Occipital lobe (tissue), 1 donor: ENCODE measurements at regions not wholly inside any gene's neighbourhood (a gene's known extent, or its start where the extent isn't known, plus 50 kb on each side); places are given as distances from the start of the nearest gene placed in this dataset.

Experiments
- DNase-seq: peaks from one replicate; lab custom pipeline; 2025; lab: John Stamatoyannopoulos, UW

DNA sequence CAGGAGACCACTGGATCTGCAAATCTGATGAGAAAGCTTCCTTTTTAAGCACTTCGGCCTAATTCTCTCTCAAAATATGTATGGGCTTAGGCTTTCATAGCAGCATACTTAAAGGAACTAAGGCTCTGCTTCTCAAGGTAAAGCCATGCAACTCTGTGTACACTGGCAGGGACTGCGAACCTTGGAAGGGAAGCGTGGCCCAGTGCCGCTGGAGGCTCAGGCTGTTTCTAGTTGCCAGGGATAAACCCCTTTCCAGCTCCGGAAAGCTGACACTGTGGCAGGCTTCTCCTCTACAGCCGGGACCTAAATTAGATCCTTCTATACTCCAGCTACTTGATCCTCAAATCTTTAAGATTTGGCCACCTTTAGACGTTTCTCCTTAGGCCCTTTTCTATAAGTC lies 1091.3 kb upstream of the TENM3 start:
- DNase-seq: no peak

DNA sequence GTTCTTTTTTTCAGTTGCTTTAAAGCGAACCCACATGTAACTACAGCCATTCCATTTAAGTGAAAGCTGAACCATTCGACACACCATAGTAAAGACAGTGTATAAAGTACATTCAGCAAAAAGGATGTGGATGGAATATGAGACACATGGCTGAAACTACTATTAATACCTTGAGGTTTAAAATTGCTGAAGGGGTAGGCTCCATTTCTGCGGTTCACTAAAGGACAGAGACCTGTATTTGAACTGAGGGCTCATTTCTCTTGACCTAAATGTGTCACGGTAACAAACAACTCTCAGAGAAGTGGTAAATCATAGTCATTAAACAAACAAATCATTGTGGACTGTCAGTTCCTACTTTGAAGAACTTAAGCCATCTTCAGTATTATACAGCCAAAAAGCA lies 1085.6 kb upstream of the TENM3 start:
- DNase-seq: no peak

DNA sequence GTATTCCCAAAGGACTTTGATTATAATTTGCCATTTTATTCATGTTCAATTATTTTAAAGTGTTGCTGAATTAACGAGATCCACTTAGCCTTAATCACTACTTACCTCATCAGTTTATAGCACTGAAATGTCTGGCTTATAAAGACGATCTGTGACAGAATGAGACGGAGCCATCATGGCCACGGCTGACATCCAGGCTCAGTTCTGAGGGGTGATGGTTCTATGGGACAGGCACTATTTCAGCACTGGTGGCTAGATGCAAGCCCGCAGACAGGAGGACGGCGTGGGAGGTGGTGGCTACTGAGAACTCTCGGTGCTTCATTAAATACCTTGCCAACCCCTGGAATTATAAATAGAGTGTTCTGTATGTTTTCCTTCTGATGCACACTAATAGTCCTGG lies 1084.2 kb upstream of the TENM3 start:
- DNase-seq: no peak

DNA sequence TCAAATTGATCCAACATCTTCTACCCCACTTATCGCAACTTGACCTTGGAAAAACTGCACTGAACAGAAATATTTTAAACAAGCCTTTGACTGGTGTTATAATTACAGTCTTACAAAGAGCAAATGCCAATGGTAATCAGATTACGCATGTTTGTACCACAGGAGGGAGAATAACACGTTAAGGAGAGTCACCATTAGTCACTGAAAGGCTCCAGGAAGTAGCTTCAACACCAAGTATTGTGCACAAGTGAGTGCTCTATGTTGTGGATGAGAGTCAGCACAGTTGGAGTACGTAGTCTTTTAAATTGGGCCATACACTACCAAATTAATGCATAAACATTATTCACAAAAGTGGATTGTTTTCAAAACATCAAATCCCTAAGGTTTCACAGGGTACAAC lies 1081.5 kb upstream of the TENM3 start:
- no peak for DNase-seq

GRCh38 chr4:181162266-181162665 lies 1080.9 kb upstream of the TENM3 start:
- no peak for DNase-seq

DNA sequence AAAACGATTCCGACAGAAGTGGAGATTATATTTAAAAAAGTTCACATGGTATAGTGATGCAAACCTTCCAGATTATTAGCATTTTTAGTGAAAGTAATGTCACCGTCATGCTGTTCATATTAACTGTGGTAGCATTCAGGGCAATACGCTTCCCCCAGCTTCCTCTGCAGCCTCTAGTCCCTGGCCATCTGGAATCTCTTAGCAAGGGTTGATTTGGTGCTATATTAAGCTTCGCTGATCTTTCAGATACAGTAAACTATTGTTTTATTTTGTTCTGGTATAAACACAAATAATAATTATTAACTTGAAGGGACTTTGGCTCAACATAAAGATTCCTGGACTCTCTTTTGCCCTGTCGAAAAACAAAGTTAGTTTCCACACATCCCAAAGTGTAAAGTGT lies 1080.5 kb upstream of the TENM3 start:
- no peak for DNase-seq

GRCh38 chr4:181166742-181167399 lies 1076.3 kb upstream of the TENM3 start:
- DNase-seq: no peak

DNA sequence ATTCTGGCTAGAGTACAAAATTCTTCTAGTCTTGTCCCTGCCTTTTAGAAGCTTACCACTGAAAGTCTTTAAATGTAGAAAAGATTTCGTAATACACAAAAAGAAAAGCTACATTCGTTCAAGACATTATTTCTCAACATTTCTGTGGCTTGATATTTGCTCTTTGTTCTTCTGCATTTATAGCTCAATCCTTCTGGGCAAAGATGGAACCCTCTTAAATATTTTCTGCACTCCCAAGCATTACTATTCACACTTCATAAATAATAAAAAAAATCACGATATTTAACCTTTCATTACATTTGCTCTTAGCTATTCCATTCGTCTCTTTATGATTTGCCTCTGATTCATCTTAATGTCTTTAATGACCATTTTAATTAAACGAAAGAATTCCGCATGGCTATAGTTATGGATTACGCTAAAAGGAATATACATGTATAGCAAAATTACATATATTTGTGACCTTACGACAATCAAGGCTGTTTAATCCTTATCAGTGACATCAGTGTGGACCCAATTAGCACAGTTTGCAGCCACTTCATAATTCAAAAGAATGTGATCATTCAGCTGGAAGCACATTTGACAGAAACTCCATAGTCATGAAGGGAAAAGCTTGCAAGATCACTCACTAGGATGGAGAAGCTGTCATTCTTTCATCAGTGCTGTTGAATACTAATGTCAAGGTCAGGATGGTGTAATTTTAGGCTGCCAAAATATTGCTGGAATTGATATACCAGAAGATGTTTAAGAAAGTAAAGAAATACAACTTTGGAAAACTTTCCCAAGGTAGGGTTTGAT lies 1075.0 kb upstream of the TENM3 start:
- DNase-seq: no peak

DNA sequence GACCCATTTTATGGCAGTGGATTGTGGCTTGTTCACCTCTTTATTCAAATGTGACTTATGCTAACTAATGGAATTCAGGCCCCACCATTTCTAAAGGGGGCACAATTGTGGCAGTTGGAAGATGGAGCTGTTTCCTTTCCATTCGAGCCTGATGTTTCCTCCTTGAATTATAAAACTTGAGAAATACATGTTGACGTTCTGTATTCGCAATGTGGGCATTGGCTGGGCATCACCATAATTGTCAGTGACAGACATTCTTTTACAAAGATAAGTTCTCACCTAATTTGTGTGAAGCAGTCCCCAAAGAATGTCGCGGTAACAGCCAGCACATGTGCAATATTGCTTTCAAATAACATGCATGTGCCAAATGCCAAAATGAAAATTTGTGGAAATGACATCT lies 1070.2 kb upstream of the TENM3 start:
- DNase-seq: no peak

GRCh38 chr4:181176306-181176705 lies 1066.9 kb upstream of the TENM3 start:
- DNase-seq: no peak

DNA sequence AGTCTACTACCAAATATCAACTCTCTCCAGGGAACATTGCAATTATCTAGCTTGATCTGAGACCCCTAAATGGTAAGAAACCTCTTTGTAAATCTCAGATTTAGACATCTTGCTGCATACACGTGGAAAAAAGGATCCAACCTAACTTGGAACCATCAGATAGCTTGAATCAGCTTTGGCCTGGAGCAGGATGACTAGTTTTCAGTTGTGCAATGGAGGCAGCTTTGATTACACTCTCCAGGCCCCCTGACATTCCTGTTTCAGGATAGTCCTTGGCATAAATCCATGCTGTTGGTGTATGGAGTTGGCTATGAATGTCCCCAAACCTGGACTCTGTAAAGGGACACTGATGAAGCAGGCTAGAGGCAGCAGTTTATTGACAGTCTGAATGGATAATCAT lies 1061.9 kb upstream of the TENM3 start:
- no peak for DNase-seq

DNA sequence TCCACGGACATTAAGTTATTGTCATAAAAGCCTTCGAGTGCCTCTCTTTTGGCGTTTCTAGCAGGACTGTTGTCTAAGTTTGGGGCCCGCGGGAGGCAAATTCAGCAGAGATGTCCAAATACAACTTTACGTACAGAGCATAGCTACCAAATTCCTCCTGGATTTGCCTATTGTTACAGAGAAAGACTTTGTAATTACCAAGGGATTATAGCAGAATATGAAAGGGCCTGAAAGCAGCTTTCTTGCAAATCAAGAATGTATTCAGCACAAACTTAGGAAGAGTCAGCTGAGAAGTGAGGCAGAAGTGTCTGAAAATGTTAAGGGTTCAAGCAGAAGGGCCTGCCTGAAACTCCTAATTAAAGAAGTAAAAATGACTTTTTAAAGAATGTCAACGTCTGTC lies 1053.5 kb upstream of the TENM3 start:
- DNase-seq: no peak

GRCh38 chr4:181193131-181193930 lies 1049.9 kb upstream of the TENM3 start:
- no peak for DNase-seq

- no peak for DNase-seq
Measured at GRCh38 chr4:181194096-181194495, 1049.1 kb upstream of the TENM3 start.

- no peak for DNase-seq
Measured at GRCh38 chr4:181200076-181200475, 1043.1 kb upstream of the TENM3 start.

DNA sequence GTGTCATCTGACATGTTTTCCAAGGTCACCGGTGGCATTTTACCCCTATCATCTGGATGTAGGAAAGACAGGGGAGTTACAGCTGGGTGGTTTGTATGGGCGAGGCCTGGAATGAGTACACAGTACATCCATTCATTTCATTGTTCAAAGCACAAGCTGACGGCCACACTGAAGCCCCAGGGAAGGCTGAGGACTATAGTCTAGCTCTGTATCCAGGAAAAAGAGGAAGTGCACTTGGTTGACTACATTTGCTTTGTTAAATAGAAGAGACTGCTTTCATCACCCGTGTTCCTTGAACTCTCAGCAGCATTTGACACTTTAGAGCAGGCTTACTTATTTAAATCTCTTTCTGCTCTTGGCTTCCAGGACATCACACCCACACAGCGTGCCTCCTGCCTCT lies 1041.0 kb upstream of the TENM3 start:
- DNase-seq: no peak

DNA sequence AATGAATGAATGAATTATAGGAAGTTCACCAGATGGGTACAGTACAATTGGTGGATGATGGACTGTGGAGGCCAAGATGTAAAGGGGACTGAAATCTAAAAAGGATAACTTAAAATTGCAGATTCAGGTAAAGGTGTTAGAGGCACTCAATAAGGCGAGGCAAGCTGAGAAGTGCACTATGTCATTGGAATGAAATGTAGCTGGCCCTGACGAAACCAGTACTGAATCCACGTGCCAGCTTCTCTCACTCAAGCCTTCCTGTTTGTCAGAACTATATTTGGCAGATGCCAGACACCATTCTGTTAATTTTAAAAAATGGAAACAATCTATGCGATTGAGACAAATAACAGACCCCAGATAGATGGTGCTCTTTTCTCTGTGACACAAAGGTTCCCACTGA lies 1039.1 kb upstream of the TENM3 start:
- DNase-seq: no peak

- DNase-seq: no peak
Measured at GRCh38 chr4:181213551-181213950, 1029.7 kb upstream of the TENM3 start.

DNA sequence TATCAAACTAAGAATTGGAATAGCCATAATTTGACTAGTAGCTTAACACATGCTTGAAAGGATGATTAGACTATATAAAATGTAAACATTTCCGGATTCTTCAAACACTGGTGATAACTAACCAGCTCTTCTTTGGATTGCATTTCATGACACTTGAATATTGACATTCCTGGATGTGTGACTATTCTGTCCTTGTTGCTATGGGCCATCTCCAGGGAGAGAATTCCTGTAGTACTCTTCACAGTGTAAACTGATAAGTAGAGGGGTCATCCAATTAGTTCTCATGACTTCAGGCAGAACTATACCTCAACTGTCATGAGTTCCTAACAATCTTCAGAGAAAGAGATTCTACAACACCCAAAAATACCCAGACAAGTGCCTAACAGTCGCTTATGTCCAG lies 1026.7 kb upstream of the TENM3 start:
- no peak for DNase-seq

- DNase-seq: no peak
Measured at GRCh38 chr4:181219783-181220416, 1023.3 kb upstream of the TENM3 start.

DNA sequence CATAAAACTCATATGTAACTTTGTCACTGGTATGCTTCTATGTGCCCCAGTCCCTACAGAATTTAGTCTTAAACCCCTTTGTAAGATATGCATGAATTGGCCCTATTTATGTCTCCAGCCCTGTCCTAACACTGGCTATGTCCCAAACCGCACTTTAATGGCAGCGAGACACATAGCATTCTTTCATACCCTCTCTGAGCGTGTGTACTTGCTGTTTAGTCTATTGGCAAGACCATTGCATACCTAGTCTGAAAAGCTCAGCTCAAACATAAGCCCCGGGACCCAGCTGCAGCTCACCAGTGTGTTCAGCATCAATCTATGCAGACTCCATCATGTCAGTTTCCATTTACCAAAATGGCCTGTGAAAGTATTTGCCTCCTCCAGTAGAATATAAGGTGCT lies 1018.4 kb upstream of the TENM3 start:
- DNase-seq: no peak
